Common myeloid progenitor, CD34-positive (primary cell): ENCODE measurements at regions not wholly inside any gene's neighbourhood (a gene's known extent, or its start where the extent isn't known, plus 50 kb on each side); places are given as distances from the start of the nearest gene placed in this dataset.
A peak's percentile ranks its signal among the peaks of the same experiment; 100 is the strongest.

ENCODE experiments used
- CTCF ChIA-PET: fragments of 350-600 bp; sonication (Branson Sonifier 250); formaldehyde crosslinking; loops from one replicate; lab custom pipeline; 2021; ENCODE audit warnings: antibody characterized with exemption; lab: Charles Lee
- POLR2A ChIA-PET: fragments of 350-600 bp; sonication (Branson Sonifier 250); formaldehyde crosslinking; loops from one replicate; lab custom pipeline; 2021; ENCODE audit warnings: antibody characterized with exemption; lab: Charles Lee
- DNase-seq, 3 donors: peaks; one replicate each; pipeline versions ENCODE4 v3.0.0 to v3.0.0-alpha.2; 2013
- H3K27ac ChIP-seq, 2 experiments: 1 replicate in 1 of 2; 2 replicates in 1 of 2; pipeline ENCODE4 v1.7.0; 2013; ENCODE audit warnings: inconsistent platforms in 2 of 2, low read length in 2 of 2, mild to moderate bottlenecking in 2 of 2, low read depth in 1 of 2, moderate library complexity in 1 of 2; ENCODE audit not compliant: severe bottlenecking in 2 of 2, insufficient read depth in 1 of 2, poor library complexity in 1 of 2
- H3K27me3 ChIP-seq, 5 experiments: replicated peaks in 2 of 5; 1 replicate in 3 of 5; 2 replicates in 2 of 5; pipeline versions ENCODE4 v1.6.1 to v1.7.0; 2013; ENCODE audit warnings: low read length in 4 of 5, mild to moderate bottlenecking in 2 of 5, moderate library complexity in 2 of 5, inconsistent platforms in 1 of 5; ENCODE audit not compliant: insufficient read depth in 5 of 5, control insufficient read depth in 4 of 5
- H3K36me3 ChIP-seq, 4 experiments: 1 replicate in 2 of 4; 2 replicates in 2 of 4; pipeline versions ENCODE4 v1.6.1 to v1.7.0; 2013; ENCODE audit warnings: low read length in 3 of 4, control low read depth in 1 of 4, mild to moderate bottlenecking in 1 of 4; ENCODE audit not compliant: control insufficient read depth in 4 of 4, insufficient read depth in 4 of 4
- H3K4me1 ChIP-seq, 4 experiments: 1 replicate in 3 of 4; 2 replicates in 1 of 4; pipeline versions ENCODE4 v1.6.1 to v1.7.1; 2013; ENCODE audit warnings: low read length in 3 of 4, mild to moderate bottlenecking in 3 of 4, control low read depth in 1 of 4, inconsistent platforms in 1 of 4, moderate library complexity in 1 of 4; ENCODE audit not compliant: control insufficient read depth in 4 of 4, insufficient read depth in 4 of 4; ENCODE audit errors: control extremely low read depth in 1 of 4
- H3K4me3 ChIP-seq, 7 experiments: 1 replicate in 4 of 7; 2 replicates in 3 of 7; pipeline versions ENCODE4 v1.5.1 to v1.7.0; 2013; ENCODE audit warnings: mild to moderate bottlenecking in 7 of 7, low read length in 6 of 7, moderate library complexity in 6 of 7, inconsistent platforms in 2 of 7, low read depth in 2 of 7, control low read depth in 1 of 7; ENCODE audit not compliant: insufficient read depth in 4 of 7, control insufficient read depth in 1 of 7; ENCODE audit errors: extremely low read depth in 1 of 7
- H3K9me3 ChIP-seq, 5 experiments: 1 replicate in 4 of 5; 2 replicates in 1 of 5; pipeline versions ENCODE4 v1.6.1 to v1.7.1; 2013; ENCODE audit warnings: low read length in 4 of 5, mild to moderate bottlenecking in 2 of 5, inconsistent platforms in 1 of 5, low read depth in 1 of 5, moderate library complexity in 1 of 5; ENCODE audit not compliant: control insufficient read depth in 4 of 5, insufficient read depth in 2 of 5; ENCODE audit errors: control extremely low read depth in 1 of 5
- WGBS: methylation state at CpG from one replicate; pipeline ENCODE4 v1.1.5; 2013; ENCODE audit not compliant: insufficient coverage; 5-methylcytosine and 5-hydroxymethylcytosine counted together

- CTCF ChIA-PET, result interaction anchor here (0.8 to 5.6 kb wide), 3 partner anchors 9 to 51 kb away, joined by 3 to 21 read pairs (median 3); no protein-coding TSS in a partner anchor
Measured at GRCh38 chr4:153075836-153076518, 128.3 kb upstream of the TRIM2 start.

GRCh38 chr4:153076861-153077260 lies 127.4 kb upstream of the TRIM2 start:
- Histone ChIP-seq H3K27me3 (no peaks in the 10 kb centered on the region), H3K9me3 (no peaks in the 10 kb centered on the region), H3K27ac (no peak overlapping the region), H3K4me3 (no peak overlapping the region), H3K4me1 (peaks cover 3 to 23% (median 14%) of the 10 kb centered on the region in 4 experiments), H3K36me3 (no peaks in the 10 kb centered on the region)
- WGBS, result no CpG with 5 or more reads among the region's 3 CpGs
- no peak for DNase-seq
- POLR2A ChIA-PET, result no interaction called here
- CTCF ChIA-PET, result interaction anchor here (5.6 kb wide), 1 partner anchor 8 kb away, joined by 21 read pairs; no protein-coding TSS in a partner anchor

More at GRCh38 chr4:153075836-153076518, 128.3 kb upstream of the TRIM2 start:
- DNase-seq, result no peak
- Histone ChIP-seq H3K4me1 (peaks cover 3 to 16% (median 10%) of the 10 kb centered on the region in 4 experiments), H3K36me3 (no peaks in the 10 kb centered on the region), H3K4me3 (no peak overlapping the region), H3K9me3 (peaks cover 0 to 3% (median 0%) of the 10 kb centered on the region in 5 experiments), H3K27me3 (no peaks in the 10 kb centered on the region), H3K27ac (no peak overlapping the region)
- POLR2A ChIA-PET, result no interaction called here
- WGBS, result 92% methylated on average over 2 of the region's 4 CpGs

- peak; percentile 88 to 98 (median 97) for DNase-seq
- peak overlapping the region in 1 of 2 experiments; percentile 54 for H3K27ac ChIP-seq
- no peaks in the 10 kb centered on the region for H3K9me3 ChIP-seq
- H3K27me3 ChIP-seq, result no peaks in the 10 kb centered on the region
- H3K4me1 ChIP-seq, result peaks cover 0 to 41% (median 25%) of the 10 kb centered on the region in 4 experiments
- ChIA-PET POLR2A (interaction anchor here (0.6 to 1.2 kb wide), 3 partner anchors 16 to 143 kb away, joined by 3 read pairs; no protein-coding TSS in a partner anchor), CTCF (interaction anchor here (0.8 to 8.1 kb wide), 6 partner anchors 41 to 232 kb away, joined by 3 to 175 read pairs (median 4); no protein-coding TSS in a partner anchor)
- H3K4me3 ChIP-seq, result no peak overlapping the region
- H3K36me3 ChIP-seq, result no peaks in the 10 kb centered on the region
- 8% methylated on average over 6 of the region's 6 CpGs for WGBS
Measured at GRCh38 chr4:153079857-153080391, 124.3 kb upstream of the TRIM2 start.

- H3K9me3 ChIP-seq, result no peaks in the 10 kb centered on the region
- no peaks in the 10 kb centered on the region for H3K36me3 ChIP-seq
- POLR2A ChIA-PET, result no interaction called here
- DNase-seq, result no peak
- CTCF ChIA-PET, result interaction anchor here (0.6 to 8.1 kb wide), 8 partner anchors 25 to 299 kb away, joined by 3 to 175 read pairs (median 4); no protein-coding TSS in a partner anchor
- no peak overlapping the region for H3K4me3 ChIP-seq
- no peaks in the 10 kb centered on the region for H3K27me3 ChIP-seq
- no peak overlapping the region for H3K27ac ChIP-seq
- WGBS, result 83% methylated on average over 6 of the region's 7 CpGs
- H3K4me1 ChIP-seq, result peaks cover 0 to 46% (median 25%) of the 10 kb centered on the region in 4 experiments
Measured at GRCh38 chr4:153081006-153081580, 123.2 kb upstream of the TRIM2 start.

- Histone ChIP-seq H3K27ac (no peak overlapping the region), H3K4me1 (peaks cover 0 to 46% (median 25%) of the 10 kb centered on the region in 4 experiments), H3K4me3 (no peak overlapping the region), H3K27me3 (no peaks in the 10 kb centered on the region), H3K9me3 (no peaks in the 10 kb centered on the region), H3K36me3 (no peaks in the 10 kb centered on the region)
- DNase-seq, result no peak
- 67% methylated on average over 1 of the region's 4 CpGs for WGBS
- ChIA-PET POLR2A (no interaction called here), CTCF (interaction anchor here (1.1 to 8.1 kb wide), 10 partner anchors 12 to 233 kb away, joined by 3 to 175 read pairs (median 7); no protein-coding TSS in a partner anchor)
Measured at GRCh38 chr4:153081693-153082092, 122.5 kb upstream of the TRIM2 start.

- no peaks in the 10 kb centered on the region for H3K36me3 ChIP-seq
- DNase-seq, result peak in 2 of 3 donors; percentile 43 to 50
- WGBS, result 39% methylated on average over 12 of the region's 15 CpGs
- no peak overlapping the region for H3K27ac ChIP-seq
- peak overlapping the region in 1 of 7 experiments; percentile 10 for H3K4me3 ChIP-seq
- ChIA-PET POLR2A (no interaction called here), CTCF (interaction anchor here (0.7 to 8.1 kb wide), 29 partner anchors 8 to 627 kb away, joined by 3 to 175 read pairs (median 5); partner anchors contain the start of gene FHDC1)
- no peaks in the 10 kb centered on the region for H3K27me3 ChIP-seq
- no peaks in the 10 kb centered on the region for H3K9me3 ChIP-seq
- H3K4me1 ChIP-seq, result peaks cover 0 to 46% (median 25%) of the 10 kb centered on the region in 4 experiments
Measured at GRCh38 chr4:153082322-153083301, 121.6 kb upstream of the TRIM2 start.
